Keratinocyte (primary cell): ENCODE measurements at regions not wholly inside any gene's neighbourhood (a gene's known extent, or its start where the extent isn't known, plus 50 kb on each side); places are given as distances from the start of the nearest gene placed in this dataset.

Experiments
- DNase-seq: peaks from one replicate; pipeline ENCODE4 v3.0.0-alpha.2; 2011; ENCODE audit warnings: low read depth, missing footprints, low spot score
- FAIRE-seq: peaks from 2 replicates; lab custom pipeline; 2011; peaks lifted over from hg19 to GRCh38; lab: Jason Lieb, UNC
- H2AFZ ChIP-seq: 2 replicates; pipeline ENCODE4 v1.6.0; 2012; ENCODE audit warnings: low read length, control low read depth, inconsistent platforms; ENCODE audit not compliant: control insufficient read depth
- H3K27ac ChIP-seq: 2 replicates; pipeline ENCODE4 v1.5.1; 2011; ENCODE audit warnings: low read length; ENCODE audit not compliant: control insufficient read depth, insufficient read depth
- H3K27me3 ChIP-seq: 3 replicates; pipeline ENCODE4 v1.6.0; 2011; ENCODE audit warnings: low read length; ENCODE audit not compliant: control insufficient read depth, insufficient read depth; ENCODE audit errors: extremely low read depth
- H3K36me3 ChIP-seq, 2 experiments: 2 replicates in 1 of 2; 3 replicates in 1 of 2; pipeline ENCODE4 v1.5.1; 2011; ENCODE audit warnings: low read length in 2 of 2, mild to moderate bottlenecking in 1 of 2; ENCODE audit not compliant: control insufficient read depth in 2 of 2, insufficient read depth in 2 of 2; ENCODE audit errors: extremely low read depth in 1 of 2
- H3K4me1 ChIP-seq: 3 replicates; pipeline ENCODE4 v1.5.1; 2011; ENCODE audit warnings: low read length; ENCODE audit not compliant: control insufficient read depth, insufficient read depth; ENCODE audit errors: extremely low read depth
- H3K4me2 ChIP-seq: 3 replicates; pipeline ENCODE4 v1.6.0; 2011; ENCODE audit warnings: low read depth, low read length; ENCODE audit not compliant: control insufficient read depth, insufficient read depth; ENCODE audit errors: extremely low read depth
- H3K4me3 ChIP-seq, 3 experiments: fragments of 200-600 bp in 1 of 3; sonication (generic) in 1 of 3; 2 replicates in 2 of 3; 3 replicates in 1 of 3; pipeline ENCODE4 v1.5.1; 2011 to 2016; ENCODE audit warnings: low read length in 3 of 3, mild to moderate bottlenecking in 3 of 3, control low read depth in 2 of 3, inconsistent platforms in 1 of 3, low read depth in 1 of 3, mixed read lengths in 1 of 3, mixed run types in 1 of 3, moderate library complexity in 1 of 3; ENCODE audit not compliant: control insufficient read depth in 2 of 3, insufficient read depth in 2 of 3; ENCODE audit errors: extremely low read depth in 1 of 3
- H3K79me2 ChIP-seq: 2 replicates; pipeline ENCODE4 v1.6.0; 2012; ENCODE audit warnings: low read length; ENCODE audit not compliant: control insufficient read depth, insufficient read depth
- H3K9ac ChIP-seq: 3 replicates; pipeline ENCODE4 v1.6.0; 2011; ENCODE audit warnings: low read length; ENCODE audit not compliant: control insufficient read depth, insufficient read depth; ENCODE audit errors: extremely low read depth
- H3K9me1 ChIP-seq: 3 replicates; pipeline ENCODE4 v1.6.0; 2011; ENCODE audit warnings: low read length; ENCODE audit not compliant: control insufficient read depth, insufficient read depth; ENCODE audit errors: extremely low read depth
- H3K9me3 ChIP-seq: 2 replicates; pipeline ENCODE4 v1.5.1; 2012; ENCODE audit warnings: low read depth, low read length; ENCODE audit not compliant: control insufficient read depth
- H4K20me1 ChIP-seq: 3 replicates; pipeline ENCODE4 v1.6.0; 2011; ENCODE audit warnings: low read length; ENCODE audit not compliant: control insufficient read depth, insufficient read depth; ENCODE audit errors: extremely low read depth
- EZH2 ChIP-seq: IDR thresholded peaks from one replicate; pipeline ENCODE4 v1.6.1; 2012; ENCODE audit warnings: inconsistent platforms, mild to moderate bottlenecking, low read length, moderate library complexity
- dilution Hi-C: fragments of 300-500 bp; cut with MboI; formaldehyde crosslinking; loops from one replicate; pipeline ENCODE4 v1.7.0; 2020; ENCODE audit warnings: low sequenced_read_pairs; ENCODE audit not compliant: extremely low pct_ligation_motif_present
- TF ChIP-seq, protein P1 (sequence below), 3 experiments: IDR thresholded peaks in 1 of 3; conservative IDR thresholded peaks in 1 of 3; optimal IDR thresholded peaks in 1 of 3; 2 replicates in 2 of 3; 3 replicates in 1 of 3; pipeline versions ENCODE3 to v1.5.1; 2011; ENCODE audit warnings: low read length in 3 of 3, mild to moderate bottlenecking in 3 of 3, moderate library complexity in 2 of 3, control low read depth in 1 of 3, inconsistent platforms in 1 of 3; ENCODE audit not compliant: insufficient read depth in 2 of 3; ENCODE audit errors: extremely low read depth in 1 of 3

DNA sequence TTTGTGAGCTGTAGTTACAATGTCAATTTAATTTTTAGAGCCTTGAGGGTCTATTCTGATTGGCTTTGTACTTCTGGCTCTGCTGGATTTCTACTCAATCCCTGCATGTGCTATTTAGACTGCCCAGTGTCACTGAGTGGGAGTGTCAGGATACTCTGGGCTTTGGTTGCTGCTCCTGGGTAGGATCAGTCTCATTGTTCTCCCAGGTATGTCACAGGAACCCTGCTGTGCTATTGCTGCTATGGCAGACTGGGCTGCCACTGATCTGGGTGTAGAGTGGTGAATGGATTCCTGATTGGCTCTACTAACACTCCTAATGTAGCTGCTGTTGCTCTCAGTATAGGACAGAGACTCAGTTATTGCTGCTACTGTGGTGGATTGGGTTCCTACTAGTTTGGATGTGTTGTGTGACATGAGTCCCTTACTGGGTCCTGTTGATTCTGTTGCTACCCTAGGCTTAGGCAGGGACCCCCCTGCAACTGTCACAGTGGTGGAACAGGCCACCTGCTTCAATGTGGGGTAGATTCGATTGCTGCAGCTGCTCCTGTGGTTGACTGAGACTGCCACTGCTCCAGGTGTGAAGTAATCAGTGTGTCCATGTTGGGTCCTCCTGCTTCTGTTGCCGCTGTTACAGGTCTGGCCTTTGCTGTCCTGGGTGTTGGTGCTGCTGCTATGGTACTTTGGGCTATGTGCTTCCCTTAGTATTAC is 707.8 kb upstream of the AMOT start:
- dilution Hi-C loops: no loop called here

DNA sequence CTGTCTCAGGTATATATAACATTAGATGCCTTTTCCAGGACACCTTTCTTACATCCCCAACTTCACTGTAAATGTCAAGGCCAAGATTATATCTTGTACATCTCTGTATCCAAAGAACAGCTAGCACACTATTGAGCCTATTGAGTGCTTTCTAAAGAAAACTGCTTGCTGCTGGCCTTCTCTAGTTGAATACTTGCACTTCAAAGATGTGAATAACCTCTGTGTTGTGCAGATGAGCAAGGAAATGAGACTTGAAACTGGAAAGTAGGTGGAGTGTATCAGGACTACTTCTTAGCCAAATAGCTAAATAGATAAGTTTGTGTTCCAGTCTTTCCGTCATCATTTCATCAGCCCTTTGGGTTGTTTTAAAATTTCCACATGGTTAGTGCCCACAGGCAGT is 704.4 kb upstream of the AMOT start:
- Histone ChIP-seq H3K27ac (no peak overlapping the region), H3K27me3 (no peaks in the 10 kb centered on the region), H3K4me1 (no peaks in the 10 kb centered on the region), H3K9ac (no peak overlapping the region), H2AFZ (no peak overlapping the region), H3K4me2 (no peak overlapping the region), H4K20me1 (no peaks in the 10 kb centered on the region), H3K9me1 (no peaks in the 10 kb centered on the region), H3K36me3 (no peaks in the 10 kb centered on the region), H3K9me3 (no peaks in the 10 kb centered on the region), H3K4me3 (no peak overlapping the region), H3K79me2 (no peaks in the 10 kb centered on the region)
- dilution Hi-C loops: no loop called here
- TF ChIP-seq, protein P1, sequence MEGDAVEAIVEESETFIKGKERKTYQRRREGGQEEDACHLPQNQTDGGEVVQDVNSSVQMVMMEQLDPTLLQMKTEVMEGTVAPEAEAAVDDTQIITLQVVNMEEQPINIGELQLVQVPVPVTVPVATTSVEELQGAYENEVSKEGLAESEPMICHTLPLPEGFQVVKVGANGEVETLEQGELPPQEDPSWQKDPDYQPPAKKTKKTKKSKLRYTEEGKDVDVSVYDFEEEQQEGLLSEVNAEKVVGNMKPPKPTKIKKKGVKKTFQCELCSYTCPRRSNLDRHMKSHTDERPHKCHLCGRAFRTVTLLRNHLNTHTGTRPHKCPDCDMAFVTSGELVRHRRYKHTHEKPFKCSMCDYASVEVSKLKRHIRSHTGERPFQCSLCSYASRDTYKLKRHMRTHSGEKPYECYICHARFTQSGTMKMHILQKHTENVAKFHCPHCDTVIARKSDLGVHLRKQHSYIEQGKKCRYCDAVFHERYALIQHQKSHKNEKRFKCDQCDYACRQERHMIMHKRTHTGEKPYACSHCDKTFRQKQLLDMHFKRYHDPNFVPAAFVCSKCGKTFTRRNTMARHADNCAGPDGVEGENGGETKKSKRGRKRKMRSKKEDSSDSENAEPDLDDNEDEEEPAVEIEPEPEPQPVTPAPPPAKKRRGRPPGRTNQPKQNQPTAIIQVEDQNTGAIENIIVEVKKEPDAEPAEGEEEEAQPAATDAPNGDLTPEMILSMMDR (optimal IDR thresholded peaks at IDR 0.05 in 1 of 3, IDR thresholded peaks at IDR 0.05 in 1 of 3, conservative IDR thresholded peaks at IDR 0.05 in 1 of 3; ENCODE audit: extremely low read depth in 1 of 3, insufficient read depth in 2 of 3, low read length in 3 of 3): no peak
- FAIRE-seq: no peak
- no peak for DNase-seq

More for the DNA sequence above, 707.8 kb upstream of the AMOT start:
- Histone ChIP-seq H3K79me2 (no peaks in the 10 kb centered on the region), H3K9me3 (no peaks in the 10 kb centered on the region), H3K9me1 (no peaks in the 10 kb centered on the region), H3K9ac (no peak overlapping the region), H2AFZ (no peak overlapping the region), H3K36me3 (no peaks in the 10 kb centered on the region), H3K4me1 (no peaks in the 10 kb centered on the region), H4K20me1 (no peaks in the 10 kb centered on the region), H3K27ac (no peak overlapping the region), H3K27me3 (no peaks in the 10 kb centered on the region), H3K4me3 (no peak overlapping the region), H3K4me2 (no peak overlapping the region)
- FAIRE-seq (no peak), DNase-seq (no peak)
- TF ChIP-seq, protein P1 (optimal IDR thresholded peaks at IDR 0.05 in 1 of 3, IDR thresholded peaks at IDR 0.05 in 1 of 3, conservative IDR thresholded peaks at IDR 0.05 in 1 of 3; ENCODE audit: extremely low read depth in 1 of 3, insufficient read depth in 2 of 3, low read length in 3 of 3): no peak
- no peak for TF ChIP-seq EZH2
